AML-193 (cell line): ENCODE measurements at regions not wholly inside any gene's neighbourhood (a gene's known extent, or its start where the extent isn't known, plus 50 kb on each side); places are given as distances from the start of the nearest gene placed in this dataset.

ENCODE experiments used
- DNase-seq, 2 experiments: peaks; one replicate each; lab custom pipeline; 2025; lab: John Stamatoyannopoulos, UW

GRCh38 chr9:16951502-16951901, 81.0 kb upstream of the BNC2 start:
- no peak for DNase-seq

GRCh38 chr9:16950051-16950450, 79.6 kb upstream of the BNC2 start:
- DNase-seq, result no peak

GRCh38 chr9:16930578-16930977, 60.1 kb upstream of the BNC2 start:
- DNase-seq, result no peak

DNA sequence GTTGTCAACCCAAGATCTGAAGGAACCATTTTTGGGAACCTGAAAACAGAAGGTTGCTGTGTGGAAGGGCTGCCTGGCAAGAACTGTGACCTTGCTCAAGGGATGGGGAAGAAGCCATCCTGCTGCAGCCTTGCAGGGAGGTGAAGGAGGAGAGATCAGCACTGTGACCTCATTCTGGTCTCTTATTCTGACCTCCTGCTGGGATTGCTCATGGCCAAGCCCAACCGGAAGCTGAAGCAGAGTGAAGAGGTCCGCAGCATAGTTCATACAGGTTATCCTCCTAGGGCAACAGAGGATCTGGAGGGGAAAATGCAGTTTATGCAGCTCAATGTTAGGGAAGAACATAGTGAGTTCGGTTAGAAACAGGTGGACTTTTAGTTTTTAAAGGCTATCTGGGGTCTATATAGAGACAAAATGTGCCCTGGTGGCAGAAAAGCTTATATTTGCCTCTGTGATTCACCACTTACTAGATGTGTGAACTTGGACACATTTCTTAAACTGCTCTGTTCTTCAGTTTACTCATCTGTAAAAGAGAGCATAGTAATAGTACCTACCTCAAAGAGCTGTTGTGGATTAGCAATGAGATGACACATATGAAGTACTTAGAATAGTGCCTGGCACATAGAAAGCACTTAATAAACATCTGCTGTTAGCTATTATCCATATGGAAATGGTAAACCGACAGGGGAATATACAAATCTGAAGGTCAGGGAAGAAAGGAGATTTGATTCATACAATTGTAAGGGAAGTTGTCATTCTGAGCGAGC, 57.9 kb upstream of the BNC2 start:
- no peak for DNase-seq

- DNase-seq, result no peak
Observed at GRCh38 chr9:16925426-16925825, 55.0 kb upstream of the BNC2 start.

- DNase-seq, result no peak
Observed at GRCh38 chr9:16924311-16924915, 53.9 kb upstream of the BNC2 start.

- no peak for DNase-seq
Observed at GRCh38 chr9:16921855-16922254, 51.4 kb upstream of the BNC2 start.
